OCI-LY7 (cell line): ENCODE measurements at regions not wholly inside any gene's neighbourhood (a gene's known extent, or its start where the extent isn't known, plus 50 kb on each side); places are given as distances from the start of the nearest gene placed in this dataset.

Experiments used
- CTCF ChIP-seq: fragments of 200-600 bp; sonication (generic); conservative IDR thresholded peaks from 2 replicates; pipeline ENCODE4 v1.5.1; 2014; ENCODE audit warnings: mild to moderate bottlenecking, antibody characterized with exemption, low read length, moderate library complexity, mixed read lengths
- EZH2phosphoT487 ChIP-seq: fragments of 200-600 bp; sonication (generic); IDR thresholded peaks from 2 replicates; pipeline ENCODE4 v1.6.1; 2018; ENCODE audit warnings: low read depth, borderline replicate concordance, mild to moderate bottlenecking, mixed run types, antibody characterized with exemption, low read length, moderate library complexity, mixed read lengths

- TF ChIP-seq CTCF: no peak
- no peak for TF ChIP-seq EZH2phosphoT487
These were observed 353.6 kb downstream of the FGF9 start for GRCh38 chr13:22024381-22024994.
